GM10266 (cell line): ENCODE measurements at regions not wholly inside any gene's neighbourhood (a gene's known extent, or its start where the extent isn't known, plus 50 kb on each side); places are given as distances from the start of the nearest gene placed in this dataset.
"Not testable (repeated sequence)": the region's sequence is repeated elsewhere in the genome, so short reads cannot be mapped to it uniquely, and the experiment has no call there.

ENCODE experiments used
- DNase-seq: peaks from one replicate; pipeline ENCODE4 v3.0.0; 2012; ENCODE audit errors: extremely low spot score
- TF ChIP-seq, protein P1 (sequence below): IDR thresholded peaks from 2 replicates; pipeline ENCODE4 v1.5.1; 2012; ENCODE audit warnings: mild to moderate bottlenecking, low read depth; ENCODE audit not compliant: control insufficient read depth, insufficient read depth; ENCODE audit errors: missing control alignments

DNA sequence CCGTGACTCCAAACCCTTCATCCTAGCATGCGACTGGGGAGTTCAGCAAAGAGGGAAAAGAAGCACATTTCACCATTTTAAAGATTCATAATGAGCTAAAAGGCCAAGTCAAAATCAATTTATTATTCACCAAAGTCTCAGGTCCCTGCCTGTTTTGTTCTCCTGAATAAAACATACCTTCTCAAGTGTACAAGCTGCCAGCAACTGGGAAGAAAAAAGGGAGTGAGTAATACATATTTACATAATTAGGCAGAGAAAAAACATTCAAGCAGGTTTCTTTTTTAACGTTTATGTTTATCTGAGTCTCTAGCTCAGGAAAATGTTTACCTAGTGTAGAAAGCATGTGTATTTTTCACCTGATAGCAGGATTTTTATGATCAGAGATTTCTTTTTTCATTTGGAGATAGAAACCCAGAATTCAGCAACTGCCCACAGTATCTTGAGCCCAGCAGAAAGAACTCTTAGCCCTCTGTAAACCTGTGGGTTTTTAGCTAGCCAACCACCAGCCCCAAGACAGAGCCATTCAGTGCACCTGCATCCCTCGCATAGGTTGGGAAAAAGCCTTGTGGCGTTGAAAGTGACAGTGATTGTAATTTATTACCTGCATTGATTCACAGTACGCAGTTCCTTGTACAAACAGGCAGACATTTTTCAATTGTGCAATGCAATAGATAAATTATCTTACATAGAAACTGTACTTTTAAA, 117.9 kb upstream of the GRIA1 start:
- TF ChIP-seq, protein P1, sequence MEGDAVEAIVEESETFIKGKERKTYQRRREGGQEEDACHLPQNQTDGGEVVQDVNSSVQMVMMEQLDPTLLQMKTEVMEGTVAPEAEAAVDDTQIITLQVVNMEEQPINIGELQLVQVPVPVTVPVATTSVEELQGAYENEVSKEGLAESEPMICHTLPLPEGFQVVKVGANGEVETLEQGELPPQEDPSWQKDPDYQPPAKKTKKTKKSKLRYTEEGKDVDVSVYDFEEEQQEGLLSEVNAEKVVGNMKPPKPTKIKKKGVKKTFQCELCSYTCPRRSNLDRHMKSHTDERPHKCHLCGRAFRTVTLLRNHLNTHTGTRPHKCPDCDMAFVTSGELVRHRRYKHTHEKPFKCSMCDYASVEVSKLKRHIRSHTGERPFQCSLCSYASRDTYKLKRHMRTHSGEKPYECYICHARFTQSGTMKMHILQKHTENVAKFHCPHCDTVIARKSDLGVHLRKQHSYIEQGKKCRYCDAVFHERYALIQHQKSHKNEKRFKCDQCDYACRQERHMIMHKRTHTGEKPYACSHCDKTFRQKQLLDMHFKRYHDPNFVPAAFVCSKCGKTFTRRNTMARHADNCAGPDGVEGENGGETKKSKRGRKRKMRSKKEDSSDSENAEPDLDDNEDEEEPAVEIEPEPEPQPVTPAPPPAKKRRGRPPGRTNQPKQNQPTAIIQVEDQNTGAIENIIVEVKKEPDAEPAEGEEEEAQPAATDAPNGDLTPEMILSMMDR: no peak
- DNase-seq: no peak

DNA sequence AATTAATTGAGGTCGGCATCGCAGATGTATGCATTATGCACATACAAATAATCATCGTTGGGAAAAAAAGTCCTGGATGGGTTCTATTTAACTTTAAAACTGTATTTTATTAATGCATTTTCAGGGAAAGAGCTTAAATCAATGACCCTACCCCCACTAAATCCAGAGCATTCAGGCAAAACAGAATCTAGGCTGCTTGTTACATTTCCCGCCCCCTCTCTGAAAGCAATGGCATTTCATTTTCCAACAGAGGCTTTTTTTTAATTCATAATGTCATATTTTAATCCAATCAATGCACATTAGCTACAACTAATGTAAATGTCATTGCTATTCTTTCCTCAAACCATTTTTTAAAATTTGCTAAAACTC, 117.4 kb upstream of the GRIA1 start:
- DNase-seq: no peak
- TF ChIP-seq, protein P1: no peak

DNA sequence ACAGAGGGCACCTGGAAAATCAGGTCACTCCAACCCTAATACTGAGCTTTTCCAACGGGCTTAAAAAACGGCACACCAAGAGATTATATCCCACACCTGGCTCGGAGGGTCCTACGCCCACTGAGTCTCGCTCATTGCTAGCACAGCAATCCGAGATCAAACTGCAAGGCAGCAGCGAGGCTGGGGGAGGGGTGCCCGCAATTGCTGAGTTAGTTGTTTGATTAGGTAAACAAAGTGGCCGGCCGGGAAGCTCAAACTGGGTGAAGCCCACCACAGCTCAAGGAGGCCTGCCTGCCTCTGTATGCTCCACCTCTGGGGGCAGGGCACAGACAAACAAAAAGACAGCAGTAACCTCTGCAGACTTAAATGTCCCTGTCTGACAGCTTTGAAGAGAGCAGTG, 108.8 kb upstream of the GRIA1 start:
- not testable (repeated sequence) for DNase-seq

DNA sequence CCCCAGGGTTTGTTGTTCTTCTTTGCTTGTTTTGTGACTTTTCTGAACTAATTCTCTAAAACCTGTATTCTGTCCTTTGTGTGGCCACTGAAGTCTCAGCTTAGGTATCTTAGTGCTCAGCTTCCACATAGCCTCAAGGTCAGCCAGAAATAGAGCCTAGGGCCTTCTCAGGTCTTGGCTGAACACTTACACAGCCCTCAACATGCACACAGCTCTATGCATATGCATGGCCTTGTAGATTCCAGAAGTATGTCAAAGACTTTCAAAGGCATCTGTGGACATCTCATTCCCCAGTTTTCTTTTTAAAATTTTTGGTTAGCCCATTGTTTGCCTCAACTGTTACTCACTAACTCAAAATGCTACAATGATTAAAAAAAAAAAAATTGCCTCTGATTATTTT, 99.9 kb upstream of the GRIA1 start:
- no peak for DNase-seq
- TF ChIP-seq, protein P1: no peak

DNA sequence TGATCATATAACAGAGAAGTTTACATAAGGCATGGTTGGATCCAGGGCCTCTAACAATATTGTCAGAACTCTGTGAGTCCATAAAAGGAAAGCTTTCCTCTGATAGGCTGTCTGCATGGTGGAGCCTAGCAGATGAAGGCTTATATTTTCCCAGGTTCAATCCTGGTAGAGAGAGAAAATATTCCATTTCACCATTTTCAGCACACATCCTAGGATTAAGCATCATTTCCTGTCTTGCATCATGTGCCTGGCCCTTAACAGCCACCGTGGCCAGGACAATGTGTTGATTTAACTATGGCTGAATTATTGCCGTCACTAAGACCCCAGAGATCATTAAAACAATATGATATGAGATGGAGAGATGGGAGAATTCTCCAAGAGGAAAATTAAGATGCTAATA, 90.9 kb upstream of the GRIA1 start:
- DNase-seq: no peak
- TF ChIP-seq, protein P1: no peak

DNA sequence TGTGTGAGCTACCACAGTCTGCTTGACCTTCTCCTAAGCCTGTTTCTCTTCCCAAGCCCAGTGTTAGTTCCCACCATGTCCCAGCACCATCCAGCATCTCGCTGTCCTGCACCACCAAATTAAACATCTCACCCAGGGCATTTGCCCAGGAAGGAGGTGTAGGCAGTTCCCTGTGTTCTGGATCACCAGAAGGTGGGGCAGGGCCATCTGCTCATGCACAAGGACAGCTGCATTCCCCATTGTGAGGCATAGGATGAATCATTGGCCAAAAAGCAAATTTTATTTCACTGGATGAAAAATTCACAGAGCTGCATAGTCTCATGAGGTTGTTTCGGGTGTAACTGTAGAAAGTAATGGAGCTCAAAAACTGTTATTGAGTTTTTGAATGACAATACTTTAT, 89.5 kb upstream of the GRIA1 start:
- no peak for DNase-seq
- TF ChIP-seq, protein P1: no peak

DNA sequence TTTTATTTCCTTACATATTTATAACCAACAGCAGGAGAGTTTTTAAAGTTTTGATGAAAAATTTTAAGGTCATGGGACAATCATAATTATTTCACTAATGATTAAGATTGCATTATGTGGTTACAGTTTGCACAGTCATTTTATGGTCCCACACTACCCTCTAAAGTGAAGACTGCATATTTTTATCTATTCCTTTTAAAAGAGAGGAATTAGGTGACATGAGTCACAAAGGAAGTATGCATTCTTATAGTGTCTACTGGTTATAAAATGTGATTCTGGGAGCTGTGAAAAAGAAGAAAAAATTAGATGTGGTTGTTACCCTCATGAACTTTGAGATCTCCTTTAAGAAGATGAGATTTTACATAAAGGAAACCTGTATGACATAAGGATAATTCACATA, 87.9 kb upstream of the GRIA1 start:
- DNase-seq: no peak
- TF ChIP-seq, protein P1: no peak

DNA sequence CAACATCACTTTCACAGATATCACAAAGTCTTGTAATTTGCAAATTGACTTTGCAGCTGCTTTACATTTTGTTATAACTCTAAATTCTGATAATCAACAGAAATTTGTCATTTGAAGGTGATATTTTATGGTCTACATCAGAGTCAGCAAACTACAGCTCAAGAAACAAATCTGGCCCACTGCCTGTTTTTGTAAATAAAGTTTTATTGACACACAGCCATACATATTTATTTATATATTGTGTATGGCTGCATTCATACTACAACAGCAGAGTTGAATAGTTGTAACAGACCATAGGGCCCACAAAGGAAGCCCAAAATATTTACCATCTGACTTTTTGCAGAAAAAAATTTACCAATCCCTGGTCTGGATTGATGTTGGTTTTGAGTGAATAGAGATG, 87.0 kb upstream of the GRIA1 start:
- TF ChIP-seq, protein P1: no peak
- DNase-seq: no peak
